WTC11 (cell line): ENCODE measurements at regions not wholly inside any gene's neighbourhood (a gene's known extent, or its start where the extent isn't known, plus 50 kb on each side); places are given as distances from the start of the nearest gene placed in this dataset.
"Not testable (repeated sequence)": the region's sequence is repeated elsewhere in the genome, so short reads cannot be mapped to it uniquely, and the experiment has no call there.

Source experiments
- ATF3 ChIP-seq: sonication (generic); formaldehyde crosslinking; conservative IDR thresholded peaks from 2 replicates; pipeline ENCODE4 v1.8.1; 2022; ENCODE audit warnings: mild to moderate bottlenecking, missing genetic modification reagents
- CTCF ChIP-seq: fragments of 200-600 bp; IDR thresholded peaks from 2 replicates; pipeline ENCODE4 v1.8.0; 2022; ENCODE audit warnings: antibody characterized with exemption
- ELF4 ChIP-seq: sonication (generic); formaldehyde crosslinking; IDR thresholded peaks from 2 replicates; pipeline ENCODE4 v1.8.1; 2022; ENCODE audit warnings: low read depth, mild to moderate bottlenecking, moderate library complexity, missing genetic modification reagents
- MLX ChIP-seq: sonication (generic); formaldehyde crosslinking; IDR thresholded peaks from 2 replicates; pipeline ENCODE4 v1.8.1; 2023; ENCODE audit warnings: mild to moderate bottlenecking, missing genetic modification reagents, moderate library complexity
- SP1 ChIP-seq: sonication (generic); formaldehyde crosslinking; conservative IDR thresholded peaks from 2 replicates; pipeline ENCODE4 v1.8.1; 2022; ENCODE audit warnings: missing genetic modification reagents
- TCF7 ChIP-seq: sonication (generic); formaldehyde crosslinking; IDR thresholded peaks from 2 replicates; pipeline ENCODE4 v1.8.0; 2022; ENCODE audit warnings: mild to moderate bottlenecking, low read depth, missing genetic modification reagents, moderate library complexity
- USF1 ChIP-seq: sonication (generic); formaldehyde crosslinking; IDR thresholded peaks from 2 replicates; pipeline ENCODE4 v1.8.0; 2022; ENCODE audit warnings: mild to moderate bottlenecking, missing genetic modification reagents
- ZNF281 ChIP-seq: sonication (generic); formaldehyde crosslinking; IDR thresholded peaks from 2 replicates; pipeline ENCODE4 v1.8.0; 2023; ENCODE audit warnings: mild to moderate bottlenecking, missing genetic modification reagents

- not testable (repeated sequence) for TF ChIP-seq USF1 (CRISPR knock-in tag); CTCF; MLX (CRISPR knock-in tag); ZNF281 (CRISPR knock-in tag); ATF3 (CRISPR knock-in tag); SP1; TCF7 (CRISPR knock-in tag); ELF4 (CRISPR knock-in tag)
These were observed 67.8 kb upstream of the OSBPL3 start for GRCh38 chr7:25047571-25048443.
